ENCODE measurements at regions not wholly inside any gene's neighbourhood (a gene's known extent, or its start where the extent isn't known, plus 50 kb on each side); places are given as distances from the start of the nearest gene placed in this dataset.

- no peak for TF ChIP-seq CTCF (IDR thresholded peaks at IDR 0.05)
- no peak for TF ChIP-seq POLR2A (IDR thresholded peaks at IDR 0.05)
Observed at GRCh38 chr4:8738471-8738931, 133.1 kb downstream of the HMX1 start.
